Gastroesophageal sphincter (tissue), 4 donors: ENCODE measurements at regions not wholly inside any gene's neighbourhood (a gene's known extent, or its start where the extent isn't known, plus 50 kb on each side); places are given as distances from the start of the nearest gene placed in this dataset.

Experiments
- ATAC-seq: fragments of 150-250 bp; one replicate; pipeline ENCODE4 v1.9.1; 2016; ENCODE audit warnings: mild to moderate bottlenecking, moderate library complexity
- H3K27ac ChIP-seq, 4 donors: fragments of 200-600 bp; sonication (generic) in 3 of 4; 1 replicate in 3 of 4; 2 replicates in 1 of 4; pipeline ENCODE4 v1.5.1; 2016 to 2019
- H3K27me3 ChIP-seq: fragments of 200-600 bp; sonication (generic); one replicate; pipeline ENCODE4 v1.5.1; 2019
- H3K36me3 ChIP-seq, 2 donors: fragments of 200-600 bp; sonication (generic); one replicate each; pipeline ENCODE4 v1.5.1; 2019; ENCODE audit warnings: control low read depth in 1 of 2
- H3K4me1 ChIP-seq, 3 donors: fragments of 200-600 bp; sonication (generic); 1 replicate in 2 of 3; 2 replicates in 1 of 3; pipeline ENCODE4 v1.5.1; 2016 to 2019; ENCODE audit warnings: control low read depth in 2 of 3
- H3K4me3 ChIP-seq, 2 donors: fragments of 200-600 bp; sonication (generic); one replicate each; pipeline ENCODE4 v1.5.1; 2019; ENCODE audit warnings: mild to moderate bottlenecking in 1 of 2, moderate library complexity in 1 of 2
- H3K9me3 ChIP-seq, 3 donors: fragments of 200-600 bp; sonication (generic); one replicate each; pipeline ENCODE4 v1.5.1; 2017 to 2019; ENCODE audit warnings: control low read depth in 2 of 3
- CTCF ChIP-seq, 4 experiments: fragments of 200-600 bp in 2 of 4; fragments of 450-650 bp in 2 of 4; sonication (generic) in 1 of 4; IDR thresholded peaks; one replicate each; pipeline ENCODE4 v1.5.1; 2017 to 2019; ENCODE audit warnings: antibody characterized with exemption in 4 of 4, mild to moderate bottlenecking in 2 of 4, moderate library complexity in 2 of 4
- EP300 ChIP-seq: sonication (generic); formaldehyde crosslinking; IDR thresholded peaks from one replicate; pipeline ENCODE4 v1.6.1; 2017; ENCODE audit warnings: antibody characterized with exemption, mild to moderate bottlenecking
- POLR2A ChIP-seq, 2 donors: fragments of 450-650 bp; IDR thresholded peaks; one replicate each; pipeline ENCODE4 v1.6.1; 2017; ENCODE audit warnings: antibody characterized with exemption in 2 of 2, mild to moderate bottlenecking in 2 of 2, moderate library complexity in 1 of 2
- POLR2AphosphoS5 ChIP-seq: sonication (generic); formaldehyde crosslinking; IDR thresholded peaks from one replicate; pipeline ENCODE4 v1.6.1; 2017; ENCODE audit warnings: antibody characterized with exemption
- WGBS, 2 donors: methylation state at CpG; one replicate each; pipeline ENCODE4 v1.1.5; 2018; ENCODE audit warnings: low coverage in 1 of 2; 5-methylcytosine and 5-hydroxymethylcytosine counted together

- no peak for ATAC-seq
- 65 to 95% methylated on average over 3 to 4 of the region's 6 CpGs for WGBS, 2 donors
- Histone ChIP-seq H3K27ac (no peak overlapping the region), H3K4me3 (no peak overlapping the region), H3K9me3 (no peaks in the 10 kb centered on the region), H3K27me3 (no peaks in the 10 kb centered on the region), H3K4me1 (no peaks in the 10 kb centered on the region), H3K36me3 (no peaks in the 10 kb centered on the region)
- TF ChIP-seq POLR2AphosphoS5 (no peak), CTCF (IDR thresholded peaks at IDR 0.05) (no peak), POLR2A (IDR thresholded peaks at IDR 0.05) (no peak), EP300 (no peak)
Observed at GRCh38 chr13:50668049-50668448, 175.4 kb downstream of the DLEU7 start.

- Histone ChIP-seq H3K4me3 (no peak overlapping the region), H3K36me3 (no peaks in the 10 kb centered on the region), H3K9me3 (no peaks in the 10 kb centered on the region), H3K27ac (no peak overlapping the region), H3K4me1 (no peaks in the 10 kb centered on the region), H3K27me3 (no peaks in the 10 kb centered on the region)
- 74 to 100% methylated on average over 1 to 3 of the region's 3 CpGs for WGBS, 2 donors
- TF ChIP-seq POLR2A (IDR thresholded peaks at IDR 0.05), result no peak
- no peak for TF ChIP-seq CTCF (IDR thresholded peaks at IDR 0.05)
- TF ChIP-seq EP300, result no peak
- no peak for TF ChIP-seq POLR2AphosphoS5
- ATAC-seq, result no peak
Observed at GRCh38 chr13:50668691-50669271, 174.7 kb downstream of the DLEU7 start.

- Histone ChIP-seq H3K27ac (no peak overlapping the region), H3K4me3 (no peak overlapping the region), H3K36me3 (no peaks in the 10 kb centered on the region), H3K9me3 (no peaks in the 10 kb centered on the region), H3K27me3 (no peaks in the 10 kb centered on the region), H3K4me1 (no peaks in the 10 kb centered on the region)
- no peak for ATAC-seq
- WGBS, 2 donors, result 81 to 89% methylated on average over 2 to 5 of the region's 8 CpGs
- no peak for TF ChIP-seq POLR2AphosphoS5
- no peak for TF ChIP-seq POLR2A (IDR thresholded peaks at IDR 0.05)
- TF ChIP-seq CTCF (IDR thresholded peaks at IDR 0.05), result no peak
- no peak for TF ChIP-seq EP300
Observed at GRCh38 chr13:50670272-50670671, 173.2 kb downstream of the DLEU7 start.

- Histone ChIP-seq H3K4me1 (no peaks in the 10 kb centered on the region), H3K9me3 (no peaks in the 10 kb centered on the region), H3K4me3 (no peak overlapping the region), H3K36me3 (no peaks in the 10 kb centered on the region), H3K27ac (no peak overlapping the region), H3K27me3 (no peaks in the 10 kb centered on the region)
- ATAC-seq, result no peak
- 89 to 92% methylated on average over 2 to 4 of the region's 4 CpGs for WGBS, 2 donors
- TF ChIP-seq EP300, result no peak
- TF ChIP-seq POLR2AphosphoS5, result no peak
- TF ChIP-seq CTCF (IDR thresholded peaks at IDR 0.05), result no peak
- no peak for TF ChIP-seq POLR2A (IDR thresholded peaks at IDR 0.05)
Observed at GRCh38 chr13:50670847-50671496, 172.5 kb downstream of the DLEU7 start.

GRCh38 chr13:50671497-50671850 is 172.0 kb downstream of the DLEU7 start:
- no peak overlapping the region for H3K27ac ChIP-seq
- 88% methylated on average over 3 of the region's 3 CpGs; no CpG with 5 or more reads in 1 of the 2 donors for WGBS, 2 donors
- ATAC-seq, result no peak
- no peaks in the 10 kb centered on the region for H3K4me1 ChIP-seq
- no peaks in the 10 kb centered on the region for H3K36me3 ChIP-seq
- TF ChIP-seq POLR2A (IDR thresholded peaks at IDR 0.05) (no peak), CTCF (IDR thresholded peaks at IDR 0.05) (no peak), EP300 (no peak), POLR2AphosphoS5 (no peak)
- H3K27me3 ChIP-seq, result no peaks in the 10 kb centered on the region
- H3K9me3 ChIP-seq, result no peaks in the 10 kb centered on the region
- no peak overlapping the region for H3K4me3 ChIP-seq
